ENCODE measurements at regions not wholly inside any gene's neighbourhood (a gene's known extent, or its start where the extent isn't known, plus 50 kb on each side); places are given as distances from the start of the nearest gene placed in this dataset.

- intact Hi-C loops (cut with DNase I) = no loop called here
- WGBS, 4 donors = 63 to 80% (median 69%) methylated on average over 3 of the region's 3 CpGs
These were observed 536.3 kb downstream of the NTRK3 start for GRCh38 chr15:87720235-87720634.

GRCh38 chr15:87716422-87716821 lies 540.1 kb downstream of the NTRK3 start:
- TF ChIP-seq CTCF (IDR thresholded peaks at IDR 0.05) = no peak
- TF ChIP-seq POLR2A (IDR thresholded peaks at IDR 0.05) = no peak
- no peak for DNase-seq
- H3K4me1 ChIP-seq (replicated peaks in 1 of 2) = no peaks in the 10 kb centered on the region
- no peak overlapping the region for H3K27ac ChIP-seq
- no peaks in the 10 kb centered on the region for H3K9me3 ChIP-seq (replicated peaks in 1 of 3)
- intact Hi-C loops (cut with DNase I) = no loop called here
- H3K36me3 ChIP-seq (replicated peaks in 1 of 2) = no peaks in the 10 kb centered on the region
- 39 to 64% (median 46%) methylated on average over 3 of the region's 3 CpGs for WGBS, 4 donors
- no peak overlapping the region for H3K4me3 ChIP-seq
- H3K27me3 ChIP-seq = no peaks in the 10 kb centered on the region

More at GRCh38 chr15:87720235-87720634, 536.3 kb downstream of the NTRK3 start:
- no peak for DNase-seq
- Histone ChIP-seq H3K4me1 (replicated peaks in 1 of 2) (no peaks in the 10 kb centered on the region), H3K36me3 (replicated peaks in 1 of 2) (no peaks in the 10 kb centered on the region), H3K27ac (no peak overlapping the region), H3K4me3 (no peak overlapping the region), H3K27me3 (peaks cover 2% of the 10 kb centered on the region), H3K9me3 (replicated peaks in 1 of 3) (no peaks in the 10 kb centered on the region)
- TF ChIP-seq CTCF (IDR thresholded peaks at IDR 0.05) = no peak
- TF ChIP-seq POLR2A (IDR thresholded peaks at IDR 0.05) = no peak

GRCh38 chr15:87715252-87715651 lies 541.3 kb downstream of the NTRK3 start:
- Histone ChIP-seq H3K27ac (no peak overlapping the region), H3K4me1 (replicated peaks in 1 of 2) (no peaks in the 10 kb centered on the region), H3K27me3 (no peaks in the 10 kb centered on the region), H3K4me3 (no peak overlapping the region), H3K9me3 (replicated peaks in 1 of 3) (no peaks in the 10 kb centered on the region), H3K36me3 (replicated peaks in 1 of 2) (no peaks in the 10 kb centered on the region)
- intact Hi-C loops (cut with DNase I) = no loop called here
- DNase-seq = no peak
- 46 to 62% (median 52%) methylated on average over 1 of the region's 1 CpG for WGBS, 4 donors
- TF ChIP-seq POLR2A (IDR thresholded peaks at IDR 0.05) (no peak), CTCF (IDR thresholded peaks at IDR 0.05) (no peak)

- Histone ChIP-seq H3K4me1 (replicated peaks in 1 of 2) (no peaks in the 10 kb centered on the region), H3K36me3 (replicated peaks in 1 of 2) (no peaks in the 10 kb centered on the region), H3K9me3 (replicated peaks in 1 of 3) (no peaks in the 10 kb centered on the region), H3K27me3 (no peaks in the 10 kb centered on the region), H3K4me3 (no peak overlapping the region), H3K27ac (no peak overlapping the region)
- intact Hi-C loops (cut with DNase I) = no loop called here
- TF ChIP-seq CTCF (IDR thresholded peaks at IDR 0.05) = no peak
- no peak for TF ChIP-seq POLR2A (IDR thresholded peaks at IDR 0.05)
- no peak for DNase-seq
- WGBS, 4 donors = 65 to 88% (median 79%) methylated on average over 1 of the region's 1 CpG
These were observed 543.1 kb downstream of the NTRK3 start for GRCh38 chr15:87713475-87713879.
